ENCODE measurements at regions not wholly inside any gene's neighbourhood (a gene's known extent, or its start where the extent isn't known, plus 50 kb on each side); places are given as distances from the start of the nearest gene placed in this dataset.

DNA sequence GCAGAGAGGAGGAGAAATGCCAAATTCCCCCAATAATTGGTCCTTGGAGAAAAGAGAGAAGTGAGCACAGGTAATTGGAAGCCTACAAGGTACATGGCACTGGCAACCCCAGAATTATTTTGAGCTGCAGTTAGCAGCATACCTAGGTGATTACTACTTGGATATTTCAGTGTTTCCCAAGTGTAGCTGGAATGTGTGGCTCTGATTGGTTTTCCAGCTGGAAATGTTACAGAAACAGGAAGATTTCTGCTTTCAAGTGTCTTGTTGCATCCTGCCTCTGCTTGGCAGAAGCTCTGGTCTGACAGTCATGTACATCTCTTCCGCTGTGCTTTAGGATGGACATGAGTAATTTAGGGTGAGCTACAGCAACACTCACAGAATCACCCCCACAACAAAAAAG, 262.1 kb downstream of the ENC1 start:
- Histone ChIP-seq H3K36me3 (no peaks in the 10 kb centered on the region), H3K4me1 (peaks cover 0 to 1% of the 10 kb centered on the region in 2 donors), H3K9me3 (no peaks in the 10 kb centered on the region), H3K4me3 (no peak overlapping the region), H3K27me3 (no peaks in the 10 kb centered on the region), H3K27ac (no peak overlapping the region)
- TF ChIP-seq, protein P1, sequence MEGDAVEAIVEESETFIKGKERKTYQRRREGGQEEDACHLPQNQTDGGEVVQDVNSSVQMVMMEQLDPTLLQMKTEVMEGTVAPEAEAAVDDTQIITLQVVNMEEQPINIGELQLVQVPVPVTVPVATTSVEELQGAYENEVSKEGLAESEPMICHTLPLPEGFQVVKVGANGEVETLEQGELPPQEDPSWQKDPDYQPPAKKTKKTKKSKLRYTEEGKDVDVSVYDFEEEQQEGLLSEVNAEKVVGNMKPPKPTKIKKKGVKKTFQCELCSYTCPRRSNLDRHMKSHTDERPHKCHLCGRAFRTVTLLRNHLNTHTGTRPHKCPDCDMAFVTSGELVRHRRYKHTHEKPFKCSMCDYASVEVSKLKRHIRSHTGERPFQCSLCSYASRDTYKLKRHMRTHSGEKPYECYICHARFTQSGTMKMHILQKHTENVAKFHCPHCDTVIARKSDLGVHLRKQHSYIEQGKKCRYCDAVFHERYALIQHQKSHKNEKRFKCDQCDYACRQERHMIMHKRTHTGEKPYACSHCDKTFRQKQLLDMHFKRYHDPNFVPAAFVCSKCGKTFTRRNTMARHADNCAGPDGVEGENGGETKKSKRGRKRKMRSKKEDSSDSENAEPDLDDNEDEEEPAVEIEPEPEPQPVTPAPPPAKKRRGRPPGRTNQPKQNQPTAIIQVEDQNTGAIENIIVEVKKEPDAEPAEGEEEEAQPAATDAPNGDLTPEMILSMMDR (IDR thresholded peaks at IDR 0.05), result no peak
- TF ChIP-seq POLR2A (IDR thresholded peaks at IDR 0.05), result no peak
- no peak for DNase-seq
- intact Hi-C loops (cut with DNase I; ENCODE audit: low total_unique reads), result no loop called here

DNA sequence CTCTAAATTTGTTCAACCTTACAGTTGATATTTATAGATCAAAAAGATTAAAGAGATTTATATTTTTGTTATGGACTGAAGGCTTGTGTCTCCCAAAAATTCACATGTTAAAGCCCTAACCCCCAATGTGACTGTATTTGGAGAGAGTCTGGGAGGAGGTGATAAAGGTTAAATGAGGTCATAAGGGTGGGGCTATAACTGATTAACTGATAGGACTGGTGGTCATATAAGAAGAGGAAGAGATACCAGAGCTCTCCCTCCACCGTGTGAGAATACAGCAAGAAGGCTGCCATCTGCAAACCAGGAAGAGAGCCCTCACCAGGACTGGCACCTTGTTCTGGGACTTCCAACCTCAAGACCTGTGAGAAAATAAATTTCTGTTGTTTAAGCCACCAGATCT, 264.3 kb downstream of the ENC1 start:
- Histone ChIP-seq H3K9me3 (no peaks in the 10 kb centered on the region), H3K27me3 (no peaks in the 10 kb centered on the region), H3K4me1 (no peaks in the 10 kb centered on the region), H3K36me3 (no peaks in the 10 kb centered on the region), H3K4me3 (no peak overlapping the region), H3K27ac (no peak overlapping the region)
- DNase-seq, result no peak
- TF ChIP-seq, protein P1 (IDR thresholded peaks at IDR 0.05), result no peak
- no peak for TF ChIP-seq POLR2A (IDR thresholded peaks at IDR 0.05)
- intact Hi-C loops (cut with DNase I; ENCODE audit: low total_unique reads), result no loop called here

DNA sequence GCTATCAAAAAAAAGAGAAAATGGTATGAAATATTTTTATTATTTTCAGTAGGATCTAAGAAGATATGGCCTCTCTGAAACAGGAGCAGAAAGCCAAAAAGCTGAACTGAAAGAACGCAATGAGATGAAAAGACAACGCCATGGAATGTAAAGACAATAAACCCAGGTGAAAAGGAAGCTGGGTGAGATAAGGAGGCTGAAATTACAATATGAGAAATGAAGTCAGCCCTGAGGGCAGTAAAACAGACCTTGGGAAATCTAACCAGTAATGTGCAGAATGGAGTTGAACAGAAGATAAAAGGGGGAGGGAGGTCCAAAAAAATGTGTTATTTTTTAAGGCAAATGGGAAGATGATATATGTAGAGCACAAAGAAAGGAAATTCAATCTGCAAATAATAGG, 265.3 kb downstream of the ENC1 start:
- Histone ChIP-seq H3K27ac (no peak overlapping the region), H3K27me3 (no peaks in the 10 kb centered on the region), H3K36me3 (no peaks in the 10 kb centered on the region), H3K4me1 (no peaks in the 10 kb centered on the region), H3K4me3 (no peak overlapping the region), H3K9me3 (no peaks in the 10 kb centered on the region)
- DNase-seq, result no peak
- intact Hi-C loops (cut with DNase I; ENCODE audit: low total_unique reads), result no loop called here
- TF ChIP-seq, protein P1 (IDR thresholded peaks at IDR 0.05), result no peak
- TF ChIP-seq POLR2A (IDR thresholded peaks at IDR 0.05), result no peak

DNA sequence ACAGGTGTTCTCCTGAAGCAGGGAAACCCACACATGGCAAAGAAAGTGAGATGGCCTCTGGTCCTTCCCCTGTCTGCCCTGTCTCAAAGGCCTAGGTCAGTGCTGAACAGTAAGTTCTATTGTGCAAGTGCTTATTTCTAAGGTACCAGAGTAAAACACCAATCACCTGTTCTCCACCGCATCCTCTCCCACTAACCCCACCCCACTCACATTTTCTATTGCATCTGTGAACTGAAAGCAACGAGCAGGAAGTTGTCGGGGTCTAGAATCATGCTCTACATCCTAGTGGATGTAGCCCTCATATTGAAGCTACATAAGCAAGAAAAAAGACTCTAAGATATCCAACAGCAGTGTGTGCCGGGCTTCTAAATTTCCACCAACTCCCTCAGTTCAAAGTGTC, 265.9 kb downstream of the ENC1 start:
- H3K27me3 ChIP-seq, result no peaks in the 10 kb centered on the region
- H3K27ac ChIP-seq, result no peak overlapping the region
- H3K9me3 ChIP-seq, result no peaks in the 10 kb centered on the region
- intact Hi-C loops (cut with DNase I; ENCODE audit: low total_unique reads), result no loop called here
- no peak for TF ChIP-seq POLR2A (IDR thresholded peaks at IDR 0.05)
- TF ChIP-seq, protein P1 (IDR thresholded peaks at IDR 0.05), result no peak
- no peak for DNase-seq
- H3K4me3 ChIP-seq, result no peak overlapping the region
- H3K4me1 ChIP-seq, result no peaks in the 10 kb centered on the region
- no peaks in the 10 kb centered on the region for H3K36me3 ChIP-seq

DNA sequence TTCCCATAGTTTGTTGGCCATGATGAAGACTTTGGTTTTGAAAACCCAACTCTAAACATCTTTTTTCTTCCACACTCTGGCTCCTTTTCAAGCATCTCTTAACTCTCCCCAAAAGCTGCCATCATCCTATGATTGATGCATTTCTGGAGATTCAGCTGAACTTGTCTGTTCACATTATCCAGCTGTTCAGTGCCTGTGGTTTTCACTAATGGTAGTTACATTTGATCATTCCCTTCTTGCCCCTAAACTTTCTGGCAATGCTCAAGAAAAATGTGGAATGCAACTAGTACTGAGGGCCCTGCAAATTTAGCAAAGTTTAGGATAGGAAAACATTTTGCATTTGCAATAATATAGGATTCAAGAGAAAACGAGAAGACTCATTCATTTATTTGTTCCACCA, 267.5 kb downstream of the ENC1 start:
- Histone ChIP-seq H3K27me3 (no peaks in the 10 kb centered on the region), H3K4me3 (no peak overlapping the region), H3K4me1 (no peaks in the 10 kb centered on the region), H3K36me3 (no peaks in the 10 kb centered on the region), H3K9me3 (no peaks in the 10 kb centered on the region), H3K27ac (no peak overlapping the region)
- intact Hi-C loops (cut with DNase I; ENCODE audit: low total_unique reads), result no loop called here
- DNase-seq, result no peak
- TF ChIP-seq, protein P1 (IDR thresholded peaks at IDR 0.05), result no peak
- no peak for TF ChIP-seq POLR2A (IDR thresholded peaks at IDR 0.05)

Measured in uterus (tissue), 3 donors.